Smooth muscle cell of the brain vasculature (primary cell): ENCODE measurements at regions not wholly inside any gene's neighbourhood (a gene's known extent, or its start where the extent isn't known, plus 50 kb on each side); places are given as distances from the start of the nearest gene placed in this dataset.

Experiments used
- DNase-seq: peaks from one replicate; pipeline ENCODE4 v3.0.0-alpha.2; 2012; ENCODE audit warnings: low read depth, low spot score

GRCh38 chr9:3054017-3054586 is 210.2 kb upstream of the PUM3 start:
- DNase-seq = no peak

- no peak for DNase-seq
Measured at GRCh38 chr9:3049636-3050035, 205.7 kb upstream of the PUM3 start.

GRCh38 chr9:3047912-3048311 is 204.0 kb upstream of the PUM3 start:
- DNase-seq = no peak

- DNase-seq = no peak
Measured at GRCh38 chr9:3045153-3045552, 201.3 kb upstream of the PUM3 start.

- DNase-seq = no peak
Measured at GRCh38 chr9:3043369-3043768, 199.5 kb upstream of the PUM3 start.

GRCh38 chr9:3040761-3041160 is 196.9 kb upstream of the PUM3 start:
- DNase-seq = no peak

GRCh38 chr9:3036333-3036700 is 192.4 kb upstream of the PUM3 start:
- DNase-seq = no peak

GRCh38 chr9:3035579-3036332 is 191.9 kb upstream of the PUM3 start:
- DNase-seq = no peak

- DNase-seq = no peak
Measured at GRCh38 chr9:3032898-3033297, 189.0 kb upstream of the PUM3 start.

- no peak for DNase-seq
Measured at GRCh38 chr9:3028535-3028934, 184.6 kb upstream of the PUM3 start.

GRCh38 chr9:3027210-3027609 is 183.3 kb upstream of the PUM3 start:
- DNase-seq = no peak

GRCh38 chr9:3023449-3023848 is 179.6 kb upstream of the PUM3 start:
- no peak for DNase-seq

GRCh38 chr9:3018691-3019230 is 174.9 kb upstream of the PUM3 start:
- no peak for DNase-seq

GRCh38 chr9:3018071-3018470 is 174.2 kb upstream of the PUM3 start:
- no peak for DNase-seq

GRCh38 chr9:3014178-3014577 is 170.3 kb upstream of the PUM3 start:
- no peak for DNase-seq

- no peak for DNase-seq
Measured at GRCh38 chr9:3012842-3013241, 168.9 kb upstream of the PUM3 start.

- no peak for DNase-seq
Measured at GRCh38 chr9:3012245-3012644, 168.3 kb upstream of the PUM3 start.

GRCh38 chr9:3008091-3008490 is 164.2 kb upstream of the PUM3 start:
- DNase-seq = no peak

GRCh38 chr9:3007326-3007725 is 163.4 kb upstream of the PUM3 start:
- no peak for DNase-seq

- DNase-seq = no peak
Measured at GRCh38 chr9:3006851-3007250, 163.0 kb upstream of the PUM3 start.

GRCh38 chr9:3004572-3004971 is 160.7 kb upstream of the PUM3 start:
- DNase-seq = no peak

GRCh38 chr9:3001311-3001710 is 157.4 kb upstream of the PUM3 start:
- no peak for DNase-seq

GRCh38 chr9:2992427-2992826 is 148.5 kb upstream of the PUM3 start:
- DNase-seq = no peak
